Loucy (cell line): ENCODE measurements at regions not wholly inside any gene's neighbourhood (a gene's known extent, or its start where the extent isn't known, plus 50 kb on each side); places are given as distances from the start of the nearest gene placed in this dataset.

Experiments used
- H2AFZ ChIP-seq: fragments of 200-600 bp; sonication (generic); 2 replicates; pipeline ENCODE4 v1.6.0; 2016; ENCODE audit warnings: antibody characterized with exemption, mild to moderate bottlenecking, low read length, moderate library complexity
- H3F3A ChIP-seq: fragments of 200-600 bp; 2 replicates; pipeline ENCODE4 v1.6.0; 2016; ENCODE audit warnings: antibody characterized with exemption, low read depth, mild to moderate bottlenecking
- H3K27me3 ChIP-seq: fragments of 200-600 bp; sonication (generic); 2 replicates; pipeline ENCODE4 v1.6.1; 2014; ENCODE audit warnings: low read length, mild to moderate bottlenecking; ENCODE audit not compliant: insufficient read depth, poor library complexity, severe bottlenecking
- H3K36me3 ChIP-seq: fragments of 200-600 bp; sonication (generic); 2 replicates; pipeline ENCODE4 v1.6.1; 2016; ENCODE audit warnings: low read length; ENCODE audit not compliant: insufficient read depth
- H3K4me1 ChIP-seq: fragments of 200-600 bp; sonication (generic); 2 replicates; pipeline ENCODE4 v1.5.1; 2014; ENCODE audit warnings: low read length, mild to moderate bottlenecking; ENCODE audit not compliant: insufficient read depth, poor library complexity, severe bottlenecking
- H3K4me2 ChIP-seq: fragments of 200-600 bp; sonication (generic); 2 replicates; pipeline ENCODE4 v1.6.0; 2014; ENCODE audit warnings: antibody characterized with exemption, low read length, low read depth, mild to moderate bottlenecking; ENCODE audit not compliant: poor library complexity, severe bottlenecking
- H3K4me3 ChIP-seq: fragments of 200-600 bp; sonication (generic); 2 replicates; pipeline ENCODE4 v1.5.1; 2014; ENCODE audit warnings: low read length, mild to moderate bottlenecking, mixed read lengths; ENCODE audit not compliant: poor library complexity, severe bottlenecking
- H3K79me2 ChIP-seq: fragments of 200-600 bp; sonication (generic); 2 replicates; pipeline ENCODE4 v1.6.1; 2014; ENCODE audit warnings: low read length; ENCODE audit not compliant: insufficient read depth
- H3K9ac ChIP-seq: fragments of 200-600 bp; sonication (generic); 2 replicates; pipeline ENCODE4 v1.6.0; 2014; ENCODE audit warnings: mild to moderate bottlenecking, low read depth, low read length, moderate library complexity; ENCODE audit not compliant: poor library complexity, severe bottlenecking
- H3K9me2 ChIP-seq: fragments of 200-600 bp; sonication (generic); replicated peaks from 2 replicates; pipeline ENCODE4 v1.6.1; 2016; ENCODE audit warnings: low read depth, low read length, mixed read lengths
- H3K9me3 ChIP-seq: fragments of 200-600 bp; sonication (generic); 2 replicates; pipeline ENCODE4 v1.6.1; 2014; ENCODE audit warnings: mild to moderate bottlenecking, antibody characterized with exemption, low read length, low read depth; ENCODE audit not compliant: insufficient read depth
- H4K20me1 ChIP-seq: fragments of 200-600 bp; sonication (generic); 2 replicates; pipeline ENCODE4 v1.6.0; 2014; ENCODE audit warnings: antibody characterized with exemption, low read length, mild to moderate bottlenecking; ENCODE audit not compliant: insufficient read depth, poor library complexity, severe bottlenecking
- EZH2phosphoT487 ChIP-seq: fragments of 200-600 bp; IDR thresholded peaks from 2 replicates; pipeline ENCODE4 v1.6.1; 2018; ENCODE audit warnings: antibody characterized with exemption, mild to moderate bottlenecking, moderate library complexity, borderline replicate concordance
- TF ChIP-seq, protein P1 (sequence below): fragments of 200-600 bp; sonication (generic); conservative IDR thresholded peaks from 2 replicates; pipeline ENCODE4 v1.5.1; 2014; ENCODE audit warnings: mild to moderate bottlenecking, antibody characterized with exemption, low read length

DNA sequence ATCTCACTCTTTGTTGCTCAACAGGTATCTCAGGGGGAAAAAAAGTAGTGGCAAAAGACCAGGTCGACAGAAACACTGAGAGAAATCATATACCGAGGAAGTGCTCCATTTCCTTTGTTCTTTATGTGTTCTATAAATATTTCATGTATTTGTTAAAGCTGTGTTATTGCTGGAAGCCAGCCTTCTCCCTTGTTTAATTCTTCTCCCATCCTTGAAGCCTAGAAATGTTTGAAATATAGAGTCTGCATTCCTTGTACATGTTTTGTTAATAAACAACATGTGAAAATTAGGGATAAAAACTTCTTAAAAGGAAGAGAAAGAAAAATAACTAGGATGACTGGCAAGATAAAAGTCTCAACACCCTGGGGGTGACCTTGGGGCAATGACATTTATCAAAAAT is 186.2 kb downstream of the ANKRD50 start:
- Histone ChIP-seq H3K9me2 (no peaks in the 10 kb centered on the region), H3K4me1 (peaks cover 12% of the 10 kb centered on the region), H3K9ac (no peak overlapping the region), H3K27me3 (no peaks in the 10 kb centered on the region), H2AFZ (peak overlapping the region; percentile 10; the same call in 1 of the 2 replicates), H4K20me1 (no peaks in the 10 kb centered on the region), H3K36me3 (no peaks in the 10 kb centered on the region), H3K79me2 (no peaks in the 10 kb centered on the region), H3F3A (no peaks in the 10 kb centered on the region), H3K4me3 (peak overlapping the region; percentile 2), H3K4me2 (peak overlapping the region; percentile 47), H3K9me3 (no peaks in the 10 kb centered on the region)
- no peak for TF ChIP-seq EZH2phosphoT487
- TF ChIP-seq, protein P1, sequence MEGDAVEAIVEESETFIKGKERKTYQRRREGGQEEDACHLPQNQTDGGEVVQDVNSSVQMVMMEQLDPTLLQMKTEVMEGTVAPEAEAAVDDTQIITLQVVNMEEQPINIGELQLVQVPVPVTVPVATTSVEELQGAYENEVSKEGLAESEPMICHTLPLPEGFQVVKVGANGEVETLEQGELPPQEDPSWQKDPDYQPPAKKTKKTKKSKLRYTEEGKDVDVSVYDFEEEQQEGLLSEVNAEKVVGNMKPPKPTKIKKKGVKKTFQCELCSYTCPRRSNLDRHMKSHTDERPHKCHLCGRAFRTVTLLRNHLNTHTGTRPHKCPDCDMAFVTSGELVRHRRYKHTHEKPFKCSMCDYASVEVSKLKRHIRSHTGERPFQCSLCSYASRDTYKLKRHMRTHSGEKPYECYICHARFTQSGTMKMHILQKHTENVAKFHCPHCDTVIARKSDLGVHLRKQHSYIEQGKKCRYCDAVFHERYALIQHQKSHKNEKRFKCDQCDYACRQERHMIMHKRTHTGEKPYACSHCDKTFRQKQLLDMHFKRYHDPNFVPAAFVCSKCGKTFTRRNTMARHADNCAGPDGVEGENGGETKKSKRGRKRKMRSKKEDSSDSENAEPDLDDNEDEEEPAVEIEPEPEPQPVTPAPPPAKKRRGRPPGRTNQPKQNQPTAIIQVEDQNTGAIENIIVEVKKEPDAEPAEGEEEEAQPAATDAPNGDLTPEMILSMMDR: no peak

DNA sequence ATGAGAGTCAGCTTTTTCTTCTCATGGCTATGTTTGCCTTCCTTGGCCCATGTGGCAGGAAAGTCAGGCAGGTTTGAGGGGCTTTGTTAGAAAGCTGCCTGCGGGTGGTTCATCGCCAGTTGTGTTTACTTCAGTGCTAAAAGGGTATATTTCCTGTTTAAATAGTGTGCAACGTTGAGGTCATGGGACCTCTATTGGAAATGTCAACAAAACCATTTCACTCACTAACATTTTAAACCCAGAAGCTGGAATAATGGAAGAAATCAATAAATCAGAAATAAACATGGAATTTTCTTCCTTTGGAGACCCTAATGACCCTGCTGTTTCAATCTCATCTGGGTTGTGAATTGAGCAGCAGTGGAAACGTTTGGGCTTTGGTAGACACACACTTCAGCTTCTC is 185.8 kb downstream of the ANKRD50 start:
- Histone ChIP-seq H3F3A (no peaks in the 10 kb centered on the region), H3K79me2 (no peaks in the 10 kb centered on the region), H3K27me3 (no peaks in the 10 kb centered on the region), H2AFZ (peak overlapping the region; percentile 10; the same call in 1 of the 2 replicates), H3K4me1 (peaks cover 12% of the 10 kb centered on the region), H3K4me2 (no peak overlapping the region), H3K9me3 (no peaks in the 10 kb centered on the region), H3K4me3 (no peak overlapping the region), H3K36me3 (no peaks in the 10 kb centered on the region), H3K9me2 (no peaks in the 10 kb centered on the region), H3K9ac (no peak overlapping the region), H4K20me1 (no peaks in the 10 kb centered on the region)
- no peak for TF ChIP-seq EZH2phosphoT487

DNA sequence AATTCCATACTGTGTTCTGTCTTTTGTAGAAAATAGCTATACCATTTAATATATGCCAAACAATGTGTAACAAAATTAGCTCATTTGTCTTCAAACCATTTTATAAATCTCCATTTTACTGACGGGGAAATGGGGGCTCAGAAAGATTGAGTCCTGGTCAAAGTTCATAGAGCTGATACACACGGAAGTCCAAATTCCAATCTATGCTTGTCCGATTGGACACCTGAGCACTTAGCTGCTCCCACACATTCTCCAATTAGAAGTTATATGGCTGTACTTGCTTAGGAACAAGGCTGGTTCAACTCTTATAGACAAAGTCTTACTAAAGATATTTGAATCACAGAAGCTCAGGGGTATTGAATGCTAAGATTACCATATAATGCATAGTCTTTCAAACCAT is 185.2 kb downstream of the ANKRD50 start:
- no peak overlapping the region for H2AFZ ChIP-seq

DNA sequence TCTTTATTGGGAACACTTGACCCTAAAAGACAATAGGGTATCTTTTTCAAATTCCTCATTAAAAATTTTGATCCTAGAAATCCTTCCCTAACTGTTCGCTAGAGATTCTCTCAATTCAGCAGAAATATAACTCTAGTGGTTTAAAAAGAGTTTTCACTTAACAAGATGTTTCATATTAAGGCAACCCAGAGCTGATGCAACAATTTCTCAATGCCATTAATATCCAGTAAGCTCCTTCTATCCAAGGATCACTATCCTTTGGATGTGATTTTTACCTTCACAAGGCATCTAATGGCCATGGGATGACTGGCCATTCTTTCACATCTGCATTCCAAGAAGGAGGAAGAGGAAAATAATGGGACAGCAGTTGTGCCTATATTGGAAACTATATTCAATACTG is 183.4 kb downstream of the ANKRD50 start:
- H3F3A ChIP-seq: no peaks in the 10 kb centered on the region
- H3K9ac ChIP-seq: no peak overlapping the region
- H3K4me3 ChIP-seq: no peak overlapping the region
- no peaks in the 10 kb centered on the region for H3K9me2 ChIP-seq
- H2AFZ ChIP-seq: no peak overlapping the region
- peaks cover 12% of the 10 kb centered on the region for H3K4me1 ChIP-seq
- no peaks in the 10 kb centered on the region for H3K36me3 ChIP-seq
- H3K4me2 ChIP-seq: no peak overlapping the region
- H3K27me3 ChIP-seq: no peaks in the 10 kb centered on the region
- TF ChIP-seq EZH2phosphoT487: no peak
- TF ChIP-seq, protein P1: no peak
- H3K79me2 ChIP-seq: no peaks in the 10 kb centered on the region
- H4K20me1 ChIP-seq: no peaks in the 10 kb centered on the region
- H3K9me3 ChIP-seq: no peaks in the 10 kb centered on the region

More for the DNA sequence above, 185.2 kb downstream of the ANKRD50 start:
- Histone ChIP-seq H3K4me3 (no peak overlapping the region), H4K20me1 (no peaks in the 10 kb centered on the region), H3K4me1 (peaks cover 12% of the 10 kb centered on the region), H3K9me2 (no peaks in the 10 kb centered on the region), H3K79me2 (no peaks in the 10 kb centered on the region), H3K4me2 (no peak overlapping the region), H3K36me3 (no peaks in the 10 kb centered on the region), H3K9ac (no peak overlapping the region), H3K9me3 (no peaks in the 10 kb centered on the region), H3K27me3 (no peaks in the 10 kb centered on the region), H3F3A (no peaks in the 10 kb centered on the region)
- TF ChIP-seq, protein P1: no peak
- TF ChIP-seq EZH2phosphoT487: no peak
